NT2/D1 (cell line): ENCODE measurements at regions not wholly inside any gene's neighbourhood (a gene's known extent, or its start where the extent isn't known, plus 50 kb on each side); places are given as distances from the start of the nearest gene placed in this dataset.

Source experiments
- SUZ12 ChIP-seq: IDR thresholded peaks from 2 replicates; pipeline ENCODE4 v1.6.1; 2011; ENCODE audit not compliant: insufficient read length, insufficient read depth; ENCODE audit errors: extremely low read depth
- YY1 ChIP-seq: IDR thresholded peaks from 2 replicates; pipeline ENCODE4 v1.6.1; 2011; ENCODE audit not compliant: insufficient read length, insufficient read depth
- ZNF274 ChIP-seq: IDR thresholded peaks from 2 replicates; pipeline ENCODE4 v1.6.1; 2011; ENCODE audit warnings: mild to moderate bottlenecking, low read depth, low read length

DNA sequence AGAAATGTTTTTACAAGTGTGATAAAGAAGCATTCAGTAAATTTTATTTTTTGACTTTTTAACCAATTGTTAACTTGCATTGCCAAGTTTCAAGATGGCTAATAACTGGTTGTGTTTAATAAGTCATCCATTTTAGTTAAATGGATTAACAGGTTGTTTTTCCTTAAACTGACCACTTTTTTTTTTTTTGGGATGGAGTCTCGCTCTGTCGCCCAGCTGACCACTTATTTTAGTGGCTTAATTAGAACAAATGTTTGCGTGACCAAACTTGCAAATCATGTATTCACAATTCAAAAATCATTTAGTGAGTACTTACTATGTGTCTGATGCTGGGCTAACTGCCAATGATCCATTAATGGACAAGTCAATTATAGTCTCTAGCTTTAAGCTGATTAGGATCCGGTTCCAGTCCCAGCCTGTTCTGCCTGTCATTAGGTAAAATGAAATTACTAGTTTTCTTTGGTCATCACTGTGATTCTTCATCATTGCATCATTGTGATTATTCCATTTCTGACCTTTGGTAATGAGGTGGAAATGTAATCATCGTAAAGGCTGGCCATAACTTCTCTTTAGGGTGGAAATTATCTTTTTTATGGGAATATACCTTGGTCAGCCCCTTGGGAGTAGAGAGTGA lies 729.2 kb upstream of the MARCKS start:
- no peak for TF ChIP-seq ZNF274
- TF ChIP-seq YY1: no peak
- TF ChIP-seq SUZ12: no peak
